B cell (primary cell): ENCODE measurements at regions not wholly inside any gene's neighbourhood (a gene's known extent, or its start where the extent isn't known, plus 50 kb on each side); places are given as distances from the start of the nearest gene placed in this dataset.

Experiments
- ATAC-seq: fragments of 200-7000 bp; cut with Tn5 transposase; one replicate; pipeline ENCODE4 v1.10.0; 2021; ENCODE audit warnings: low read depth, mild to moderate bottlenecking, moderate number of reproducible peaks, moderate library complexity
- CTCF ChIA-PET: fragments of 350-600 bp; sonication (Branson Sonifier 250); formaldehyde crosslinking; loops from one replicate; lab custom pipeline; 2021; ENCODE audit warnings: antibody characterized with exemption, inconsistent platforms; lab: Charles Lee
- POLR2A ChIA-PET: fragments of 350-600 bp; sonication (Branson Sonifier 250); formaldehyde crosslinking; loops from one replicate; lab custom pipeline; 2021; ENCODE audit warnings: antibody characterized with exemption; lab: Charles Lee
- DNase-seq: peaks from one replicate; pipeline ENCODE4 v3.0.0; 2013
- H2AFZ ChIP-seq: 2 replicates; pipeline ENCODE4 v1.6.1; 2012; ENCODE audit warnings: mild to moderate bottlenecking, low read depth, low read length; ENCODE audit not compliant: insufficient read depth, poor library complexity, severe bottlenecking
- H3K27ac ChIP-seq, 2 donors: 1 replicate in 1 of 2; 2 replicates in 1 of 2; pipeline ENCODE4 v1.5.1; 2012 to 2013; ENCODE audit warnings: low read length in 2 of 2, mild to moderate bottlenecking in 2 of 2, moderate library complexity in 1 of 2
- H3K27me3 ChIP-seq, 4 experiments: fragments of 200-600 bp in 1 of 4; sonication (generic) in 1 of 4; replicated peaks in 1 of 4; 1 replicate in 2 of 4; 2 replicates in 2 of 4; pipeline versions ENCODE4 v1.6.1 to v1.7.0; 2013 to 2016; ENCODE audit warnings: low read length in 3 of 4, mild to moderate bottlenecking in 2 of 4, mixed read lengths in 1 of 4, moderate library complexity in 1 of 4; ENCODE audit not compliant: insufficient read depth in 4 of 4, control insufficient read depth in 3 of 4; ENCODE audit errors: control extremely low read depth in 1 of 4
- H3K36me3 ChIP-seq, 2 experiments: replicated peaks in 1 of 2; 1 replicate in 1 of 2; 2 replicates in 1 of 2; pipeline versions ENCODE4 v1.6.1 to v1.7.1; 2013; ENCODE audit warnings: low read length in 1 of 2; ENCODE audit not compliant: insufficient read depth in 2 of 2, control insufficient read depth in 1 of 2; ENCODE audit errors: control extremely low read depth in 1 of 2, extremely low read depth in 1 of 2
- H3K4me1 ChIP-seq, 2 donors: fragments of 200-600 bp in 1 of 2; sonication (generic) in 1 of 2; 1 replicate in 1 of 2; 2 replicates in 1 of 2; pipeline versions ENCODE4 v1.5.1 to v1.6.1; 2013 to 2017; ENCODE audit warnings: low read length in 2 of 2; ENCODE audit not compliant: control insufficient read depth in 2 of 2, insufficient read depth in 2 of 2
- H3K4me2 ChIP-seq: replicated peaks from 2 replicates; pipeline ENCODE3; 2012; ENCODE audit warnings: mild to moderate bottlenecking, low read depth, low read length; ENCODE audit not compliant: poor library complexity, severe bottlenecking
- H3K4me3 ChIP-seq, 5 experiments: fragments of 200-600 bp in 1 of 5; sonication (generic) in 1 of 5; 1 replicate in 3 of 5; 2 replicates in 2 of 5; pipeline versions ENCODE4 v1.5.1 to v1.7.0; 2011 to 2016; ENCODE audit warnings: low read length in 4 of 5, mild to moderate bottlenecking in 4 of 5, low read depth in 2 of 5, control low read depth in 1 of 5, moderate library complexity in 1 of 5; ENCODE audit not compliant: insufficient read depth in 1 of 5; ENCODE audit errors: control extremely low read depth in 1 of 5, extremely low read depth in 1 of 5
- H3K79me2 ChIP-seq: fragments of 200-600 bp; sonication (generic); one replicate; pipeline ENCODE4 v1.6.0; 2016; ENCODE audit warnings: low read length; ENCODE audit not compliant: control insufficient read depth, insufficient read depth
- H3K9ac ChIP-seq: fragments of 200-600 bp; sonication (generic); 2 replicates; pipeline ENCODE4 v1.6.1; 2017; ENCODE audit warnings: mild to moderate bottlenecking, low read length, moderate library complexity
- H3K9me3 ChIP-seq, 3 donors: one replicate each; pipeline versions ENCODE4 v1.6.1 to v1.7.1; 2013; ENCODE audit warnings: low read length in 2 of 3; ENCODE audit not compliant: control insufficient read depth in 2 of 3, insufficient read depth in 1 of 3; ENCODE audit errors: control extremely low read depth in 1 of 3
- H4K20me1 ChIP-seq: 2 replicates; pipeline ENCODE4 v1.6.0; 2012; ENCODE audit warnings: mild to moderate bottlenecking, low read length; ENCODE audit not compliant: insufficient read depth, control insufficient read depth, poor library complexity, severe bottlenecking
- H3K27ac Mint-ChIP-seq: one replicate; pipeline ENCODE4 v1.8.0; 2021; ENCODE audit warnings: mixed read lengths
- H3K27me3 Mint-ChIP-seq: one replicate; pipeline ENCODE4 v1.8.0; 2021; ENCODE audit warnings: mixed read lengths
- H3K4me1 Mint-ChIP-seq: one replicate; pipeline ENCODE4 v1.8.0; 2021; ENCODE audit warnings: mixed read lengths
- H3K4me3 Mint-ChIP-seq: one replicate; pipeline ENCODE4 v1.8.0; 2021; ENCODE audit warnings: mixed read lengths
- H3K9me3 Mint-ChIP-seq: one replicate; pipeline ENCODE4 v1.8.0; 2022; ENCODE audit warnings: mixed read lengths; ENCODE audit not compliant: insufficient read depth
- CTCF ChIP-seq: fragments of 200-600 bp; IDR thresholded peaks from one replicate; pipeline ENCODE4 v1.8.0; 2022; ENCODE audit warnings: antibody characterized with exemption, mild to moderate bottlenecking
- EZH2 ChIP-seq: IDR thresholded peaks from 2 replicates; pipeline ENCODE4 v1.6.1; 2012; ENCODE audit warnings: borderline replicate concordance, low read depth, mild to moderate bottlenecking, moderate library complexity, low read length; ENCODE audit not compliant: insufficient read depth, poor library complexity, severe bottlenecking
- WGBS: methylation state at CpG from one replicate; pipeline ENCODE4 v1.1.5; 2013; ENCODE audit warnings: missing lambda C conversion rate; ENCODE audit not compliant: insufficient coverage; 5-methylcytosine and 5-hydroxymethylcytosine counted together
- intact Hi-C: fragments of 100-400 bp; cut with micrococcal nuclease; formaldehyde crosslinking; loops from one replicate; pipeline ENCODE4 v1.10.0; 2022

DNA sequence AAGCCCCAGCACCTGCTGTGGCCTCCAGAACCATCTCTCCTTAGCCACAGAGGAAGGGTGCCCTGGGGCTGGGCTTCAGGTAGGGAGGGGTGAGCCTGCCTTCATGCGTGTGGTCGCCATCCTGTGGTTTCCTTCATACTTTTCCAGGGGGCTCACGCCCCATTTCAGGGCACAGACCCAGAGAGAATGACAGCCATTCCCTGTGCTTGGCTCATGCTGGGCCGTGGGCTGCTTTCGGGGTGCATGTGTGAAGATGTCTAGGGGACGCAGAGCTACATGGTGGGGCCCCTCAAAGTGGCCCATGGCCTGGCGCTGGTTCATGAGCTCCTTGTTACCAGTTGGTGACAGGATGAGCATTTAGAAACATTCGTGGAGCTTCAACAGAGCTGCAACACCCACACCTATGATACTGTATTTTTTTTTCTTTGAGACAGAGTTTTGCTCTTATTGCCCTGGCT, 190.3 kb upstream of the SLC24A3 start:
- H3K9me3 ChIP-seq = peaks cover 0 to 13% (median 0%) of the 10 kb centered on the region in 3 donors
- DNase-seq (no peak), ATAC-seq (no peak)
- H3K4me1 ChIP-seq = no peaks in the 10 kb centered on the region
- H3K27ac ChIP-seq = no peak overlapping the region
- Mint-ChIP-seq H3K27ac (no peak overlapping the region), H3K9me3 (no peaks in the 10 kb centered on the region), H3K27me3 (peaks cover 5% of the 10 kb centered on the region), H3K4me1 (peaks cover 2% of the 10 kb centered on the region), H3K4me3 (no peak overlapping the region)
- no peak overlapping the region for H3K4me2 ChIP-seq
- H4K20me1 ChIP-seq = no peaks in the 10 kb centered on the region
- no peak overlapping the region for H3K4me3 ChIP-seq
- CTCF ChIA-PET = no interaction called here
- 62% methylated on average over 6 of the region's 8 CpGs for WGBS
- TF ChIP-seq EZH2 (no peak), CTCF (no peak)
- H3K27me3 ChIP-seq = no peaks in the 10 kb centered on the region
- intact Hi-C loops = no loop called here
- no peak overlapping the region for H3K9ac ChIP-seq
- no peak overlapping the region for H2AFZ ChIP-seq
- H3K79me2 ChIP-seq = no peaks in the 10 kb centered on the region
- no peaks in the 10 kb centered on the region for H3K36me3 ChIP-seq
- POLR2A ChIA-PET = no interaction called here

DNA sequence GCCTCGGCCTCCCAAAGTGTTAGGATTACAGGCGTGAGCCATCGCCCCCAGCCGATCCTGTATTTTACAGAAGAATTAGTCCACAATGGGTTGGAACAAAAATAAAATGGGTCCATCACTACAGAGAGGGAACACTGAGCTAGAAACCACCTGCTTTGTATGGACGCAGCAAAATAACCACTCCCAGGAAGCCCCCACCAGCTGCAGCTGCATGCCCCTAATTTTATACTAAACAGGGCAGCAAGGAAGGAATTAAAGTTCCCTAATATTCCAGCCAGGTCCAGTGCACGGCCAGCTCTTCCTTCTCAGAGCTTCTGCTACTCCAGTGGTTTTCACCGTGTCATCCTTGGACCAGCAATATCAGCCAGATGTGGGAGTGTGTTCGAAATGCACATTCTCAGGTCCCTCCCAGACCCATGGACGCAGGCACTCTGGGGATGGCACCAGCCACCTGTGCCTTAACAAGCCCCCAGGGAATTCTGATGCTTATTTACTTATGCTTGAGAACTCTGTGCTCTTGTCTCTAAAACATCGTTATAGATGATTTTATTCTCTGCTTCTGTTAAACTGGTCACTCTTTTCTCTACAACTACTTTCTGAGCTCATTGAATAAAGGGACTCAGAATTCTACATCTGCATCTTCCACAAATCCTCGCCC, 189.5 kb upstream of the SLC24A3 start:
- H3K79me2 ChIP-seq = no peaks in the 10 kb centered on the region
- peaks cover 0 to 13% (median 0%) of the 10 kb centered on the region in 3 donors for H3K9me3 ChIP-seq
- no peak overlapping the region for H3K4me3 ChIP-seq
- no peak overlapping the region for H3K27ac Mint-ChIP-seq
- TF ChIP-seq CTCF = no peak
- no peak for TF ChIP-seq EZH2
- no peaks in the 10 kb centered on the region for H3K4me1 ChIP-seq
- intact Hi-C loops = no loop called here
- POLR2A ChIA-PET = no interaction called here
- peaks cover 5% of the 10 kb centered on the region for H3K27me3 Mint-ChIP-seq
- WGBS = 76% methylated on average over 8 of the region's 11 CpGs
- H4K20me1 ChIP-seq = no peaks in the 10 kb centered on the region
- no peaks in the 10 kb centered on the region for H3K9me3 Mint-ChIP-seq
- H2AFZ ChIP-seq = no peak overlapping the region
- no peaks in the 10 kb centered on the region for H3K36me3 ChIP-seq
- no peak overlapping the region for H3K9ac ChIP-seq
- no peaks in the 10 kb centered on the region for H3K27me3 ChIP-seq
- ATAC-seq (no peak), DNase-seq (no peak)
- peaks cover 2% of the 10 kb centered on the region for H3K4me1 Mint-ChIP-seq
- H3K27ac ChIP-seq = no peak overlapping the region
- CTCF ChIA-PET = no interaction called here
- H3K4me2 ChIP-seq = no peak overlapping the region
- H3K4me3 Mint-ChIP-seq = no peak overlapping the region
